ENCODE measurements at regions not wholly inside any gene's neighbourhood (a gene's known extent, or its start where the extent isn't known, plus 50 kb on each side); places are given as distances from the start of the nearest gene placed in this dataset.

DNA sequence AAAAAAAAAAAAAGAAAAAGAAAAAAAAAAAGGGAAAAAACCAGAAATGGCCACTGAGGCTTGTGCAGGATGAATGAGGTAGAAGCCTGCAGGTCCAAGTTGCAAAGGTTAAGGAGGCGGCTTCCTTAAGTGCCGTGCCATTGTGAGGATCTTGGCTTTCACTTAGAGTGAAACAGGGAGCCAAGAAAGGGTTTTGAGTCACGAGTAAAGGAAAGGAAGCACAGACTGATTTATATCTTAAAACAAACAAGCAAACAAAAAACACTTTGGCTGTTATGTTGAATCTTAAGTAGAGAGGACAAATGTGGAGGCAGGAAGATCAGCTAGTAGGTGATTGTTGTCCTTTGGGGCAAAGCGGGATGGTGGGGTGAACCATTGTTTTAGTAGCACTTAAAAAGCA, 749.7 kb upstream of the SOX11 start:
- TF ChIP-seq, protein P1, sequence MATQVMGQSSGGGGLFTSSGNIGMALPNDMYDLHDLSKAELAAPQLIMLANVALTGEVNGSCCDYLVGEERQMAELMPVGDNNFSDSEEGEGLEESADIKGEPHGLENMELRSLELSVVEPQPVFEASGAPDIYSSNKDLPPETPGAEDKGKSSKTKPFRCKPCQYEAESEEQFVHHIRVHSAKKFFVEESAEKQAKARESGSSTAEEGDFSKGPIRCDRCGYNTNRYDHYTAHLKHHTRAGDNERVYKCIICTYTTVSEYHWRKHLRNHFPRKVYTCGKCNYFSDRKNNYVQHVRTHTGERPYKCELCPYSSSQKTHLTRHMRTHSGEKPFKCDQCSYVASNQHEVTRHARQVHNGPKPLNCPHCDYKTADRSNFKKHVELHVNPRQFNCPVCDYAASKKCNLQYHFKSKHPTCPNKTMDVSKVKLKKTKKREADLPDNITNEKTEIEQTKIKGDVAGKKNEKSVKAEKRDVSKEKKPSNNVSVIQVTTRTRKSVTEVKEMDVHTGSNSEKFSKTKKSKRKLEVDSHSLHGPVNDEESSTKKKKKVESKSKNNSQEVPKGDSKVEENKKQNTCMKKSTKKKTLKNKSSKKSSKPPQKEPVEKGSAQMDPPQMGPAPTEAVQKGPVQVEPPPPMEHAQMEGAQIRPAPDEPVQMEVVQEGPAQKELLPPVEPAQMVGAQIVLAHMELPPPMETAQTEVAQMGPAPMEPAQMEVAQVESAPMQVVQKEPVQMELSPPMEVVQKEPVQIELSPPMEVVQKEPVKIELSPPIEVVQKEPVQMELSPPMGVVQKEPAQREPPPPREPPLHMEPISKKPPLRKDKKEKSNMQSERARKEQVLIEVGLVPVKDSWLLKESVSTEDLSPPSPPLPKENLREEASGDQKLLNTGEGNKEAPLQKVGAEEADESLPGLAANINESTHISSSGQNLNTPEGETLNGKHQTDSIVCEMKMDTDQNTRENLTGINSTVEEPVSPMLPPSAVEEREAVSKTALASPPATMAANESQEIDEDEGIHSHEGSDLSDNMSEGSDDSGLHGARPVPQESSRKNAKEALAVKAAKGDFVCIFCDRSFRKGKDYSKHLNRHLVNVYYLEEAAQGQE (tag by site-specific recombination; IDR thresholded peaks at IDR 0.05): no peak
- TF ChIP-seq, protein P2, sequence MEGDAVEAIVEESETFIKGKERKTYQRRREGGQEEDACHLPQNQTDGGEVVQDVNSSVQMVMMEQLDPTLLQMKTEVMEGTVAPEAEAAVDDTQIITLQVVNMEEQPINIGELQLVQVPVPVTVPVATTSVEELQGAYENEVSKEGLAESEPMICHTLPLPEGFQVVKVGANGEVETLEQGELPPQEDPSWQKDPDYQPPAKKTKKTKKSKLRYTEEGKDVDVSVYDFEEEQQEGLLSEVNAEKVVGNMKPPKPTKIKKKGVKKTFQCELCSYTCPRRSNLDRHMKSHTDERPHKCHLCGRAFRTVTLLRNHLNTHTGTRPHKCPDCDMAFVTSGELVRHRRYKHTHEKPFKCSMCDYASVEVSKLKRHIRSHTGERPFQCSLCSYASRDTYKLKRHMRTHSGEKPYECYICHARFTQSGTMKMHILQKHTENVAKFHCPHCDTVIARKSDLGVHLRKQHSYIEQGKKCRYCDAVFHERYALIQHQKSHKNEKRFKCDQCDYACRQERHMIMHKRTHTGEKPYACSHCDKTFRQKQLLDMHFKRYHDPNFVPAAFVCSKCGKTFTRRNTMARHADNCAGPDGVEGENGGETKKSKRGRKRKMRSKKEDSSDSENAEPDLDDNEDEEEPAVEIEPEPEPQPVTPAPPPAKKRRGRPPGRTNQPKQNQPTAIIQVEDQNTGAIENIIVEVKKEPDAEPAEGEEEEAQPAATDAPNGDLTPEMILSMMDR (tag by site-specific recombination; IDR thresholded peaks at IDR 0.05): no peak
- TF ChIP-seq PRDM1 (tag by site-specific recombination; IDR thresholded peaks at IDR 0.05) (no peak), YY1 (tag by site-specific recombination; IDR thresholded peaks at IDR 0.05) (no peak), ZFP41 (tag by site-specific recombination; IDR thresholded peaks at IDR 0.05; ENCODE audit: borderline replicate concordance) (no peak), ZNF274 (IDR thresholded peaks at IDR 0.05; ENCODE audit: low read length) (no peak), ZNF274 (tag by site-specific recombination; IDR thresholded peaks at IDR 0.05; ENCODE audit: borderline replicate concordance) (no peak), ZNF488 (tag by site-specific recombination; IDR thresholded peaks at IDR 0.05) (no peak), ZNF707 (tag by site-specific recombination; IDR thresholded peaks at IDR 0.05) (no peak), ZNF132 (tag by site-specific recombination; IDR thresholded peaks at IDR 0.05; ENCODE audit: borderline replicate concordance) (no peak), REPIN1 (tag by site-specific recombination; IDR thresholded peaks at IDR 0.05; ENCODE audit: low read depth) (no peak), ZBTB26 (tag by site-specific recombination; optimal IDR thresholded peaks at IDR 0.05) (no peak), KLF1 (tag by site-specific recombination; IDR thresholded peaks at IDR 0.05) (no peak)
- TF ChIP-seq, protein P3, sequence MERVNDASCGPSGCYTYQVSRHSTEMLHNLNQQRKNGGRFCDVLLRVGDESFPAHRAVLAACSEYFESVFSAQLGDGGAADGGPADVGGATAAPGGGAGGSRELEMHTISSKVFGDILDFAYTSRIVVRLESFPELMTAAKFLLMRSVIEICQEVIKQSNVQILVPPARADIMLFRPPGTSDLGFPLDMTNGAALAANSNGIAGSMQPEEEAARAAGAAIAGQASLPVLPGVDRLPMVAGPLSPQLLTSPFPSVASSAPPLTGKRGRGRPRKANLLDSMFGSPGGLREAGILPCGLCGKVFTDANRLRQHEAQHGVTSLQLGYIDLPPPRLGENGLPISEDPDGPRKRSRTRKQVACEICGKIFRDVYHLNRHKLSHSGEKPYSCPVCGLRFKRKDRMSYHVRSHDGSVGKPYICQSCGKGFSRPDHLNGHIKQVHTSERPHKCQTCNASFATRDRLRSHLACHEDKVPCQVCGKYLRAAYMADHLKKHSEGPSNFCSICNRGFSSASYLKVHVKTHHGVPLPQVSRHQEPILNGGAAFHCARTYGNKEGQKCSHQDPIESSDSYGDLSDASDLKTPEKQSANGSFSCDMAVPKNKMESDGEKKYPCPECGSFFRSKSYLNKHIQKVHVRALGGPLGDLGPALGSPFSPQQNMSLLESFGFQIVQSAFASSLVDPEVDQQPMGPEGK (tag by site-specific recombination; IDR thresholded peaks at IDR 0.05): no peak
